ENCODE measurements at regions not wholly inside any gene's neighbourhood (a gene's known extent, or its start where the extent isn't known, plus 50 kb on each side); places are given as distances from the start of the nearest gene placed in this dataset.

DNA sequence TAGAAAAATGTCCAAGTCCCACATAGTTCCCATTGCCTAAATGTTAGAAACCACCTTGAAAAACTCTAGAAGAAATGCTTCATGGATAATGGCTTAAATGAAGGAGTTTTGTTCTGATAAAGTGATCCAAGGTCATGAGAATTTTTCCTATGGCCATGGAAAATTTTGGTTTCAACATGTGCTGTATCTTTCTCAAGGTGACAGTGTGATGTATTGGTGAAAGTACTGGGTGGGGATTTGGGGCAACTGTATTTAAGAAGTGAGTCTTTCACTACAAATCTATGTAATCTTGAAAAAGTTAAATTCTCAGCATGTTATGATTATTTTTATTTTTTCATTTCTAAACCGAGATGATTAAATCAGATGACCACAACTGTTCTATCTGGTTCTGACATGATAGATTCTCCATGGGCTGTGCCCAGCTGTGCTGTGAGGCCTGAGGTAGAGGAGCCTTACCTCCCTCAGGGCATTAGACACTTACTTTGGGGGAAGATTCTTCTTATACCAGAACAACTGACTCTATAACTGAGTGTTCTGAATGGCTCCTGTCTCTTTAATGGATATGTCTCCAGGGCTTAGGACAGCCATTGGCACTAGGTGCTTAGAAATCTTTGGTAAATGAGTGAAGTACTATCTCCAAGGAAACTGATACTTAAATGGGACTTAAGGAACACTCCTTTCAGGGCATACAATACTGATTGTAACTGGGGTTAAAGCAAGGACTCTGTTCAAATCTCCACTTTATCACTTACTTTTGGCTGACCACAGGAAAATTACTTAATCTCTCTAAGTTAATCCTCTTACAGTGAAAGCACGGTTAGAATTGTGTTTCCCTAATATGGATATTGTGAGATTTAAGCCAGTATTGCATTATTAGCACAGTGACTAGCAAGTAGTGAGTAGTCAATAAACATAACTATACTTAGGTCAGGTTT, 397.4 kb upstream of the MEF2C start:
- Histone ChIP-seq H3K4me3 (ENCODE audit: low read depth, low read length) (no peak overlapping the region), H3K4me1 (ENCODE audit: insufficient read depth) (no peaks in the 10 kb centered on the region), H3K27ac (ENCODE audit: low read depth) (no peak overlapping the region), H3K36me3 (ENCODE audit: insufficient read depth) (no peaks in the 10 kb centered on the region)
- 60% methylated on average over 2 of the region's 2 CpGs for WGBS
- DNase-seq (ENCODE audit: extremely low spot score), result no peak

DNA sequence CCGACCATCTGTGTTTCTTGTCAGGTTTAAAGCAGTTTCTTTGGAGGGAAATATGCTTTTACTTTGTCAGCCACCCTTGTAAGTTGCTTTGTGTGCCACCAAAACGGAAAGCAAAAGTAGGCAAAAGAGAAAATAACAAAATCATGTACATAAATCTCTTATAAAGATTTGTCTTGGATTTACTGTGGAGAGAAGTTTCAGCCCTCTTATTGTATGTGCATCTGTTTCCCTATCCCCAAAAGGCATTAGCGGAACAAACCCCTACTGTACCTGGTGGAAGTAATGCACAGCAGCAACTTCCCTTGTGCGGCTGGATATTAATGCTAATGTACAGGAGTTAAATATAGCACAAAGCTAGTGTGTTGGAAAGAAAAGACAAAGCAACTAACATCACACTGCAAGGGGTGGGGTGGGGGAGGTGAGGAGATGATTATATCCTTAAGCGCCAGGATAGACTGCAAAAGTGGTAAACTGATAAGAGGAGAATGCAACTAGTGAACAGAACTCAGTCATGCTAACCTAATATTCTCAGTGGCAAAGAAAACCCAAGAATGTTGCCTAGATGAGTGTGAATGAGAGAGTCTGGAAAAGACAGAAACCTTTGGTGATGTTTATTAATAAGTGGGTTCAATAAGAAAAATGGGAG, 396.5 kb upstream of the MEF2C start:
- DNase-seq (ENCODE audit: extremely low spot score), result no peak
- H3K4me1 ChIP-seq (ENCODE audit: insufficient read depth), result no peaks in the 10 kb centered on the region
- no peak overlapping the region for H3K4me3 ChIP-seq (ENCODE audit: low read depth, low read length)
- H3K36me3 ChIP-seq (ENCODE audit: insufficient read depth), result no peaks in the 10 kb centered on the region
- H3K27ac ChIP-seq (ENCODE audit: low read depth), result no peak overlapping the region
- 88% methylated on average over 5 of the region's 5 CpGs for WGBS

DNA sequence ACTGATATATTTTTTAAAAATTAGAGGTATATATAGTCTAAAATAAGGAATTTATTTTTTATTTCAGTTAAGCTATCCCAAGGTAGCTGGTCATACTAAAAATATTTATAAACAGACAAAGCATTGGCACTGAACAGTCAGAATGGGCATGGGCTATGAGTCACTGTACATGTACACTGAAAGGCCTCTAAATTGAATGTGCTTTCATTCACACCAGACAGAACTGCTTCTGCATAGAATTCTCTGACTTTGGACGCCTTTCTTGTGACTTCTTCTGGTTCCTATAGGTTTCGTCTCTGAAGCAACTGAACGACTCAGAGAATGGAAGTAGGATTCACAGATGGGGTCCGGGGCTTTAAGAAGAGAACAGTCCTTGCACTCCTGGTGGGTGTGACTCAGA, 394.8 kb upstream of the MEF2C start:
- Histone ChIP-seq H3K4me1 (ENCODE audit: insufficient read depth) (no peaks in the 10 kb centered on the region), H3K27ac (ENCODE audit: low read depth) (no peak overlapping the region), H3K4me3 (ENCODE audit: low read depth, low read length) (no peak overlapping the region), H3K36me3 (ENCODE audit: insufficient read depth) (no peaks in the 10 kb centered on the region)
- no peak for DNase-seq (ENCODE audit: extremely low spot score)
- WGBS, result 93% methylated on average over 4 of the region's 4 CpGs

DNA sequence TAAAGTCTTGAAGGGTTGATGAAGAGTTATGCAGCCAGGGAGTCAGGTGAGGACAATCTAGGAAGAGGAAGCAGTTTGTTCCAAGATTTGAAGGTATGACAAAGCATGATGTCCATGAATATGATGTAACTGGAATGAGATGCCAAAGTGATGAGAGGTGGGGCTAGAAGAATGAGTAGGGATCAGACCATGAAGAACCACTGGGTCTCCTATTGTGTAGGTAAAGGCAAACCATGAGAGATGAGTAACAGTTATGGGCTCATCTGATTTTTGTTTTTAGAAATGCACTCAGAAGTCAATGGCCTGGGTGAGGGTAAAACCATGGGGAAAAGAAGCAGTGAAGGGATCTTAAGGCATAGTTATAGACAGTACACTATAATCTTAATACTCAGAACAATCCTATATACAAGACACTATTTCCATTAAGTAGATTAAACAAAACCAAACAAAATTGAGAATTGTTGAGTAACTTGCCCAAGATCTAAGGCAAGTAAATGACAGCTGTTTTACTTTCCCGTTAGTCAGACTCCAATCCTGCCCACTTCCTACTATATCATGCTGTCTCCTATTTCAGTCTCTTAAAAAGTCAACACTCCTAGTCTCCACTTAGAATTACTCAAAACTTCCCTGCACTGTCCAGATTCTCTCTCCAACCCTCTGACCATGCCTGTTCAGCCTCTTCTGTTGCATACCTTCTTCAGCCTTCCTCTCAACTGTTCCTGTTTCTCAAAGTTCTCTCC, 393.8 kb upstream of the MEF2C start:
- Histone ChIP-seq H3K36me3 (ENCODE audit: insufficient read depth) (no peaks in the 10 kb centered on the region), H3K27ac (ENCODE audit: low read depth) (no peak overlapping the region), H3K4me3 (ENCODE audit: low read depth, low read length) (no peak overlapping the region), H3K4me1 (ENCODE audit: insufficient read depth) (no peaks in the 10 kb centered on the region)
- 69% methylated on average over 1 of the region's 1 CpG for WGBS
- no peak for DNase-seq (ENCODE audit: extremely low spot score)

DNA sequence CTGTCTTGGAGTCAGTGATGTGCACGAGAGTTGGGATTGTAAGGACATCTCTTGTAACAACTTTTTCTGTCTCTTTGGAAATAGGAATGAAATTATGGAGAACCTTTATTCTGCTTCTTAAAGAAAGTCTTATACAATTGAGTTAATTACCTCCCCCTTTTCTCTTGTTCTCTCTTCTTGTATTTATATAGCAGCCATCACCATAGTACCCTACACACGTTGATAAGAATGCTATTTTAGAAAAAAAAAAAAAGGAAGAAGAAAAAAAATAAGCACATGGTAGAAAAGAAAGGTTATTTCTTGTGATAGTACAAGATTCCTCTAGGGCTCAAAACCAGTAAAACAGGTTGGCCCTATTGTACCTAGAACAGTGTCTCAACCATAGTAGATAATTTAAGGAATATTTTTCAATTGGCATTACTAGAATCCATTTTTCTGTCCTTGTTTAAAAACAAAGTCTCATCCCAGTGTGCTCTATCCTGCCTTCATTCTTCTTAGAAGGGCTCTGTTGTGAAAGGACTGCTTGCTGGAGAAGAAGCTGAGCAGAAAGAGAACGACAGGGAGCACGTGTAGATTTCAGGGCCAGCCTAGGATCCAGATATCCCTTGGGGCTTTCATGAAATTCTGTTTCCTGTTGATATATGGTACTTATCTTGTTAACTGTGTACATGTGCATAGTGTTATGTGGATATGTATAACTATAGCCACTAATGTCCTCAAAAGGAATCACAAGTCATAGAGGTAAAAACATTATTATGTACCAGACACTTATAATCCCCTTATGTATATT, 392.3 kb upstream of the MEF2C start:
- WGBS, result 52% methylated on average over 4 of the region's 4 CpGs
- H3K4me1 ChIP-seq (ENCODE audit: insufficient read depth), result no peaks in the 10 kb centered on the region
- no peaks in the 10 kb centered on the region for H3K36me3 ChIP-seq (ENCODE audit: insufficient read depth)
- no peak overlapping the region for H3K4me3 ChIP-seq (ENCODE audit: low read depth, low read length)
- DNase-seq (ENCODE audit: extremely low spot score), result no peak
- no peak overlapping the region for H3K27ac ChIP-seq (ENCODE audit: low read depth)

DNA sequence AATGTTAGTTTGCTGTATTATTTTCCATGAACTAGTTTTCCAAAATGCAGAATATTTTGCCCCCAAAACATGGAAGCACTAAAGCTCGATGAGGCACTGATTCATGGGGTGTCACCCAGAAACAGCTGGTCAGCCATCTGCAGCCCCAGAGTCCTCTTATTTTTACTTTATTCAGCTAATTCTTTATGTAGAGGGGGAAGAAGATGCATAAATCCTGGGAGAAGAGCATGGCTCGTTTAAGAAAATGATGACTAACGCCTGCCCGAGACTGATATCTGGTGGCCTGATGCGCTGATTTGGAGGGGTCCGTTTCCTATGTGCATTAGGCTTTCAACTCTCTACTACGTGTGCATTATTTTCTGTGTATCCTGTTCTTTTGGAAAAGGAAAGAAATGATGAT, 390.3 kb upstream of the MEF2C start:
- Histone ChIP-seq H3K4me1 (ENCODE audit: insufficient read depth) (no peaks in the 10 kb centered on the region), H3K27ac (ENCODE audit: low read depth) (no peak overlapping the region), H3K36me3 (ENCODE audit: insufficient read depth) (no peaks in the 10 kb centered on the region), H3K4me3 (ENCODE audit: low read depth, low read length) (no peak overlapping the region)
- DNase-seq (ENCODE audit: extremely low spot score), result no peak
- 91% methylated on average over 7 of the region's 7 CpGs for WGBS

DNA sequence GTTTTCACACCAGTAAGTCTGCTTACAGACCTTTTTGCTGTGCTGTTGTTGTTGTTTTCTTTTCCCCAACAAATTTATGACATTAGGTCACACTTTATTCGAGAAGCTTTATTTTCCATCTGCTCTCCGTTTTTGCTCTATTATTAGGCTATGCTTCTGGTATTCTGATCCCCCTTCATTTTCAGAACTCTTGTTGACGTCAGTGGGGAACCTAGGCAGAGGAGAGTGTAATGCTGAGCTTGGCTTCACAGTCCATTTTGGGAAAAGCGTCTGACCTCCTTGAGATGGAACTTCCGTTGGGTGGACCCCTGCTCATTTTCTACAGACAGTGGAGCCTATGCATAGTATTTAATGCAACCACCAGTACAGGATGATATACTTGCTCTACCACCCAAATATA, 387.9 kb upstream of the MEF2C start:
- WGBS, result 81% methylated on average over 5 of the region's 5 CpGs
- no peaks in the 10 kb centered on the region for H3K4me1 ChIP-seq (ENCODE audit: insufficient read depth)
- no peak for DNase-seq (ENCODE audit: extremely low spot score)
- no peaks in the 10 kb centered on the region for H3K36me3 ChIP-seq (ENCODE audit: insufficient read depth)
- H3K27ac ChIP-seq (ENCODE audit: low read depth), result no peak overlapping the region
- no peak overlapping the region for H3K4me3 ChIP-seq (ENCODE audit: low read depth, low read length)

DNA sequence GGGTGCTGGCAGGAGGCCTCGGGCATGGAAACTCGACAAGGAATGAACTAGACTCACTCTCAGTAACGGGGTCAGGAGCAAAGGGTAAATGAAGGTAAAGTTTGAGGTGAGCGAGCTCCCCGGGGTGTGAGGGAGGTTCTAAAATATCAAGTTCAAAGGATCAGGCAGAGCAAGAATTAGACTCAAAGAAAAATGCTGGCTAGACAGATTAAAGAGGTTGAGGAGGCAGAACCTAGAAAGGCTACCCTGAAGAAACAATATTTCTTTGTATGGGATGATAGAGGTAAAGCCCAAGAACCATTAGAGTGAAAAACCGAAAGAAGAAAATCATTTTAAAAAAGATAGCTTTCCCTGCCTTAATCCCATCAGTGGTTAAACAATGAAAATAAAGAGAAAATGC, 386.7 kb upstream of the MEF2C start:
- no peak overlapping the region for H3K27ac ChIP-seq (ENCODE audit: low read depth)
- no peak overlapping the region for H3K4me3 ChIP-seq (ENCODE audit: low read depth, low read length)
- no peaks in the 10 kb centered on the region for H3K4me1 ChIP-seq (ENCODE audit: insufficient read depth)
- no peaks in the 10 kb centered on the region for H3K36me3 ChIP-seq (ENCODE audit: insufficient read depth)
- 94% methylated on average over 6 of the region's 6 CpGs for WGBS
- no peak for DNase-seq (ENCODE audit: extremely low spot score)

DNA sequence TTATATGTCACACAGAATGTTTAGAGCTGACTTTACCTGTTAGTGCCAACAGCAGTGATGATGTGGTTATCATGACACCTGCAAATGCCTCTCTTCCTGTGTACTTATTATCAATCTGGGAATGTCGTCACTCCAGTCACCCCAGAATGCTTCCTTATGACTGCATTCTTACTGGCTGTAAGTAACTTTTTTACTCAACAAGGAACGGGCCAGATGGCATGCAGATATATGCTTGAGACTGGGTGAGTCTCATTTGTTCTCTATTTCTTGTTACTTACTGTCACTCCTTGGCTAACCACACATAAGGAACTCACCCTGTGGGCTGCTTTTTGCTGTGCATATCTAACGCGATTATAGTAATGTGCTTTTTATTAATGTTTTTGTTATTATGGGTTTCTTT, 385.5 kb upstream of the MEF2C start:
- 76% methylated on average over 4 of the region's 4 CpGs for WGBS
- no peak for DNase-seq (ENCODE audit: extremely low spot score)

DNA sequence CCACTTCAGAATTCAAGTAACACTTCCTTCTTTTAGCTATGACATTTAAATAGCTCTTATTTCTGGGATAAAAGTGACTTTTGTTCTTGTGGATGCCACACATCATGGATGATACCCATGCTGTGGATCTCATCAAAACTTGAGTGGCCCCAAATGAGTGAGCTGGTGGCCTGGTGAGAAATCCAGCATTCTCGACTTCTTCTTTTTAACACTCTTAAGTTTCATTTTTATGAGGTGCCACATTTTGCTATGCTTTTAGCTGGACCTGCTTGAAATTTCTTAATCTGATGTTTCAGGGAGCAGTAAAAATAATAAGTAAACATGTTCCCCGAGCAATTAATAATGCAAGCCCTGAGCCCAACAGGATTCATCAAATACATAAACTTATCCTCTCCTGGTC, 384.8 kb upstream of the MEF2C start:
- Histone ChIP-seq H3K27ac (ENCODE audit: low read depth) (no peak overlapping the region), H3K36me3 (ENCODE audit: insufficient read depth) (no peaks in the 10 kb centered on the region), H3K4me3 (ENCODE audit: low read depth, low read length) (no peak overlapping the region), H3K4me1 (ENCODE audit: insufficient read depth) (no peaks in the 10 kb centered on the region)
- DNase-seq (ENCODE audit: extremely low spot score), result no peak
- WGBS, result 63% methylated on average over 2 of the region's 2 CpGs

More for the DNA sequence above, 385.5 kb upstream of the MEF2C start:
- H3K36me3 ChIP-seq (ENCODE audit: insufficient read depth), result no peaks in the 10 kb centered on the region
- H3K27ac ChIP-seq (ENCODE audit: low read depth), result no peak overlapping the region
- no peak overlapping the region for H3K4me3 ChIP-seq (ENCODE audit: low read depth, low read length)
- no peaks in the 10 kb centered on the region for H3K4me1 ChIP-seq (ENCODE audit: insufficient read depth)

DNA sequence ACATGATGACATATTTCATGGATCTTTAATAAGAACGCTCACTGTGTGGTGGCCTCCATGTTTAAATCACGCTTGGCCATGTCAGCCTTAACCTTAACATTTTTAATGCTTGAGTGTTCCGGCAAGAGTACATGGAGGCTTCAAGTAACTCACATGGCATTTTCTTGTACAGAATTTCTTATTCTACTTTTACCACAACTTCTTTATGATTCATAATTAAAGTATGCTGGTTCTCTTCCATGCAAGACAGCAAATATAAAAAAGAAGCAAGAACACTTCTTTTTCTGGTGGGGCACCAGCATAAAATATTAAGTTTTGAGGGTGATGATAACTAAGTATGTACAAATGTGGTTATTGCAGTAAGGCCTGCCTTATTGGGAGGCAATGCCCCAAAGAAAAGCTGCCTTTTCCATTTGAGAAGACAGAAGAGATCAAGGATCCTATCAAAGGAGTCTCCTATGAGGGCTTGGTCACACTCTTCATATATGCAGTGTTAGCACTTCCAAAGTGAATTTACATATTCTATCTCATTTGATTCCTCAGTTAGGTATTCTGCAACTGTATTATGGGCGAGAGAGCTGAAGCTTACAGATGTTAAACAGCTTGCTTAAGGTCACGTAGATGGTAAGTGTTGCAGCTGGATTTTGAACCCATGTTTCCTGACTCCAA, 382.7 kb upstream of the MEF2C start:
- Histone ChIP-seq H3K4me3 (ENCODE audit: low read depth, low read length) (no peak overlapping the region), H3K27ac (ENCODE audit: low read depth) (no peak overlapping the region), H3K4me1 (ENCODE audit: insufficient read depth) (no peaks in the 10 kb centered on the region), H3K36me3 (ENCODE audit: insufficient read depth) (no peaks in the 10 kb centered on the region)
- DNase-seq (ENCODE audit: extremely low spot score), result no peak
- 94% methylated on average over 5 of the region's 5 CpGs for WGBS

DNA sequence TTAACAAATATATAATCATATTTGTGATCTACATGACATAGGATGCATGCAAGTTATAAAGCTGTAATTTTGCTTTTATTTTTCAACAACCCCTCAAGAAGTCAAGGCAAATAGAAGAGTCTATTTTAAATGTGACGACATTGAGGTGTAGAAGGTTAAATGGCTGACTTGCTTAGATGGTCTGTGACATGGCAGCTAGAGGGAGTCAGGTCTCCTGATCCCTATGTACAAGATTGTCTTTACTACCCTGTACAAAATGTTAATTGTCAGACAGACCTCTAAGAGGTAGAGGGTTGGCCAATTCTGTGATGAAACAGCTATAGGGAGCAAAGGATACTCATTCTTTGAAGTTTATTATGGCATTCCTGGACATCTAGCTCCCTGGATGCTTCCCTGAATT, 380.9 kb upstream of the MEF2C start:
- no peaks in the 10 kb centered on the region for H3K36me3 ChIP-seq (ENCODE audit: insufficient read depth)
- no peak overlapping the region for H3K27ac ChIP-seq (ENCODE audit: low read depth)
- H3K4me3 ChIP-seq (ENCODE audit: low read depth, low read length), result no peak overlapping the region
- no peaks in the 10 kb centered on the region for H3K4me1 ChIP-seq (ENCODE audit: insufficient read depth)
- DNase-seq (ENCODE audit: extremely low spot score), result no peak
- WGBS, result 97% methylated on average over 1 of the region's 1 CpG

DNA sequence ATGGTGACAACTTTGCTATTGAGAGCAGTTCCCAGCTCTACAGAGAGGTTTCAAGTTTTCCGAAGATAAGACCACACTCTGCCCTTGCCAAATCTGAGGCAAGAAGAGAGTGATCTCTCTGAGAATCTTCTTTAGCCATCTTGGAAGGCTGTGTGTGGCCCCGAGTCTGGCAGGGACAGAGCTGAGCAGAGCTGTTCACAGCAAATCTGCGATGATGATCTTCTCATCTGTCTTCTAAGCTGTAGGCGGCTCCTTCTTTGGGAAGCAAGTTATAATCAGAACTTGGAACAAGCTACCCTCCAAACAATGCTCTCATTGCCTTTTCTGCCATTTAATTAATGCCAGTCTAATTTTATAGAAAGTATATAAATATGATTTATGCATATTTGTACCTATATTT, 379.0 kb upstream of the MEF2C start:
- WGBS, result 86% methylated on average over 4 of the region's 4 CpGs

More for the DNA sequence above, 379.0 kb upstream of the MEF2C start:
- DNase-seq (ENCODE audit: extremely low spot score), result no peak
- no peaks in the 10 kb centered on the region for H3K4me1 ChIP-seq (ENCODE audit: insufficient read depth)
- H3K36me3 ChIP-seq (ENCODE audit: insufficient read depth), result no peaks in the 10 kb centered on the region
- no peak overlapping the region for H3K4me3 ChIP-seq (ENCODE audit: low read depth, low read length)
- H3K27ac ChIP-seq (ENCODE audit: low read depth), result no peak overlapping the region

All from urinary bladder (tissue), 3 donors.